Gastrocnemius medialis (tissue), 4 donors: ENCODE measurements at regions not wholly inside any gene's neighbourhood (a gene's known extent, or its start where the extent isn't known, plus 50 kb on each side); places are given as distances from the start of the nearest gene placed in this dataset.

Experiments used
- ATAC-seq, 2 donors: fragments of 150-250 bp; one replicate each; pipeline ENCODE4 v1.9.1; 2016
- DNase-seq, 2 donors: peaks; one replicate each; pipeline ENCODE4 v3.0.0-alpha.2; 2019
- H3K27ac ChIP-seq, 4 donors: fragments of 200-600 bp; sonication (generic); 1 replicate in 1 of 4; 2 replicates in 3 of 4; pipeline ENCODE4 v1.5.1; 2016 to 2018; ENCODE audit warnings: mild to moderate bottlenecking in 2 of 4, moderate library complexity in 1 of 4
- H3K27me3 ChIP-seq, 3 donors: fragments of 200-600 bp; sonication (generic) in 2 of 3; 1 replicate in 1 of 3; 2 replicates in 2 of 3; pipeline versions ENCODE4 v1.5.1 to v1.6.0; 2016 to 2019; ENCODE audit warnings: mild to moderate bottlenecking in 1 of 3, moderate library complexity in 1 of 3
- H3K36me3 ChIP-seq, 2 donors: fragments of 200-600 bp; sonication (generic) in 1 of 2; one replicate each; pipeline ENCODE4 v1.5.1; 2017 to 2018
- H3K4me1 ChIP-seq, 2 donors: fragments of 200-600 bp; sonication (generic) in 1 of 2; one replicate each; pipeline ENCODE4 v1.5.1; 2016 to 2017; ENCODE audit warnings: mild to moderate bottlenecking in 2 of 2
- H3K4me3 ChIP-seq, 4 donors: fragments of 200-600 bp; sonication (generic) in 3 of 4; 1 replicate in 1 of 4; 2 replicates in 3 of 4; pipeline ENCODE4 v1.5.1; 2016 to 2019; ENCODE audit warnings: mild to moderate bottlenecking in 2 of 4
- H3K9me3 ChIP-seq, 3 donors: fragments of 200-600 bp; sonication (generic) in 2 of 3; 1 replicate in 1 of 3; 2 replicates in 2 of 3; pipeline ENCODE4 v1.5.1; 2016 to 2019
- POLR2A ChIP-seq, 2 donors: fragments of 450-650 bp; IDR thresholded peaks; one replicate each; pipeline ENCODE4 v1.6.1; 2017; ENCODE audit warnings: antibody characterized with exemption in 2 of 2, mild to moderate bottlenecking in 2 of 2, moderate library complexity in 2 of 2
- in situ Hi-C, 4 donors: fragments of 200-750 bp; cut with MboI; loops; one replicate each; pipeline versions ENCODE4 v1.15.0 to v1.8.0; 2017; ENCODE audit warnings: low sequenced_read_pairs in 4 of 4
- intact Hi-C: fragments of 100-400 bp; cut with DNase I; formaldehyde crosslinking; loops from one replicate; pipeline ENCODE4 v1.15.1; 2023; ENCODE audit warnings: low total_unique reads
- TF ChIP-seq, protein P1 (sequence below), 5 experiments: fragments of 450-650 bp in 3 of 5; fragments of 200-600 bp in 2 of 5; sonication (generic) in 2 of 5; IDR thresholded peaks in 4 of 5; conservative IDR thresholded peaks in 1 of 5; 1 replicate in 4 of 5; 2 replicates in 1 of 5; pipeline ENCODE4 v1.5.1; 2016 to 2019; ENCODE audit warnings: antibody characterized with exemption in 5 of 5, mild to moderate bottlenecking in 3 of 5, moderate library complexity in 3 of 5

DNA sequence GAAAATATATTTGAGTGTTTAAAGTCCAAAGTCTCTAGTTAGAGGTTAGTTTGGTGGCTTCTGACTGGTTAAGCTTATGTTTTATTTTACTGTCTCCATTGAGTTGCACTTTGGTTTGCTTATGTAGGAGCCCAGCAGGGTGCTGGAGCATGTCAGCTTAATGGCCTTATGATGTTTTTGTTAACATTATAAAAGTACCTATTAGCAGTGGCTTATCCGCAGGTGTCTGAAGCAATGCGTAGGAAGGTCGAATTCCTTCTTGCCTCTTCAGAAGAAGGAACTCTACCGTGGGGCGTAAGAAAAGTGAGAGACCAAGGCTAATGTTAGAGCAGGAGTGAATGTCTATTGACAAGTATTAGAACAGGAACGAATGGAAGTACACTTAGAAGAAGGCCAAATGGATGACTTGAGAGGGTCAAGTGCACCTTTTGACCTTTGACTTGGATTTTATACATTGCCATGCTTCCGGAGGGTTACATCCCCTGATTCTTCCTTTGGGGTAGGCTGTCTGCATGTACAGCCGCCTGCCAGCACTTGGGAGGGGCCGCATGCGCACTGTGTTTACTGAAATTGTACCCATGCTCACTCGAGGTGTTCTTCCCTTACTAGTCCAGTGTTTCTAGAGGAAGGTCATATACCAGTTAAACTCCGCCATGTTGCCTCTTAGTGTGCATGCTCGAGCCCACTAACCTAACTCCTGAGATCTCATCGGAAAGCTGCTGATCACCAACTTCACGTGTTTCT, 793.9 kb upstream of the PCDH9 start:
- Histone ChIP-seq H3K36me3 (no peaks in the 10 kb centered on the region), H3K27me3 (no peaks in the 10 kb centered on the region), H3K27ac (no peak overlapping the region), H3K9me3 (no peaks in the 10 kb centered on the region), H3K4me3 (no peak overlapping the region), H3K4me1 (no peaks in the 10 kb centered on the region)
- in situ Hi-C loops: no loop called here
- ATAC-seq (no peak), DNase-seq (no peak)
- no peak for TF ChIP-seq POLR2A (IDR thresholded peaks at IDR 0.05)
- TF ChIP-seq, protein P1, sequence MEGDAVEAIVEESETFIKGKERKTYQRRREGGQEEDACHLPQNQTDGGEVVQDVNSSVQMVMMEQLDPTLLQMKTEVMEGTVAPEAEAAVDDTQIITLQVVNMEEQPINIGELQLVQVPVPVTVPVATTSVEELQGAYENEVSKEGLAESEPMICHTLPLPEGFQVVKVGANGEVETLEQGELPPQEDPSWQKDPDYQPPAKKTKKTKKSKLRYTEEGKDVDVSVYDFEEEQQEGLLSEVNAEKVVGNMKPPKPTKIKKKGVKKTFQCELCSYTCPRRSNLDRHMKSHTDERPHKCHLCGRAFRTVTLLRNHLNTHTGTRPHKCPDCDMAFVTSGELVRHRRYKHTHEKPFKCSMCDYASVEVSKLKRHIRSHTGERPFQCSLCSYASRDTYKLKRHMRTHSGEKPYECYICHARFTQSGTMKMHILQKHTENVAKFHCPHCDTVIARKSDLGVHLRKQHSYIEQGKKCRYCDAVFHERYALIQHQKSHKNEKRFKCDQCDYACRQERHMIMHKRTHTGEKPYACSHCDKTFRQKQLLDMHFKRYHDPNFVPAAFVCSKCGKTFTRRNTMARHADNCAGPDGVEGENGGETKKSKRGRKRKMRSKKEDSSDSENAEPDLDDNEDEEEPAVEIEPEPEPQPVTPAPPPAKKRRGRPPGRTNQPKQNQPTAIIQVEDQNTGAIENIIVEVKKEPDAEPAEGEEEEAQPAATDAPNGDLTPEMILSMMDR (IDR thresholded peaks at IDR 0.05 in 4 of 5, conservative IDR thresholded peaks at IDR 0.05 in 1 of 5): no peak
- intact Hi-C loops: no loop called here

DNA sequence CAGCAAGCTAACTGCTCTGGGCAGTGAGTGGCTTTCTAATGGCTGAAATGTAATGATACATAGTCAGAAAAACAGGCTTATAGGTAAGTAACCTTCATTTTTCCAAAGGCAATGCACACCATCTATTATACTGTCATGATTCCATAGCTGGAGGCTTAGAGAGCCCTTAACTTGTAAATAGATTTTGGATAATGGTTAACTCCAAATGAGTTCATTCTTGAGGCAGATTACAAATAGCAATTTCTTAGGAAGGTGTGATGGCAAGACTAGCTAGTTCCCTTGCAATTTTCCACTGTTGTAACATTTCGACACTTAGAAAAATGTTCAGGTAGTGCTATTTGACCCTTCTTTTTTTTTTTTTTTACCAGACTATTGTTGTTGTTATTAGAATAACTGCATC, 789.8 kb upstream of the PCDH9 start:
- no peak for TF ChIP-seq POLR2A (IDR thresholded peaks at IDR 0.05)
- TF ChIP-seq, protein P1 (IDR thresholded peaks at IDR 0.05 in 4 of 5, conservative IDR thresholded peaks at IDR 0.05 in 1 of 5): no peak
- ATAC-seq: no peak
- in situ Hi-C loops: no loop called here

DNA sequence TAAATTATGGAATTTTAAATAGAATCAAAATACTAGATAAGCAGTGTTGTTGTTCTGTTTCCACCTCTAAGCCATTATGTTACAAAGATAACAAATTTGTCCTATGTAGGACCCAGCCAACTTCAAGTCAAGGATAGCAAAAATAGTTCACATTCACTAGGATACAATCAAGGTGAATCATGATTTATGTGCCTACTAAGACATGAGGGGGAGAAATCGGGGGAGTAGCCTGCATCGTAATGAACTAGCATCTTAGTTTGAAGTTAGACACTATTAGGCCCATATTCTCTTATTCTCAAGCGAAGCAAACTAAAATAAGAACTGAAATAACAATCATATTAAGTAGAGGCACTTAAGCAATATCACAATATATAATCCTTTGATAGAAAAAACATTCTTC, 779.4 kb upstream of the PCDH9 start:
- ATAC-seq (no peak), DNase-seq (no peak)
- H3K4me1 ChIP-seq: no peaks in the 10 kb centered on the region
- no peaks in the 10 kb centered on the region for H3K36me3 ChIP-seq
- TF ChIP-seq, protein P1 (IDR thresholded peaks at IDR 0.05 in 4 of 5, conservative IDR thresholded peaks at IDR 0.05 in 1 of 5): no peak
- no peak for TF ChIP-seq POLR2A (IDR thresholded peaks at IDR 0.05)
- intact Hi-C loops (no loop called here), in situ Hi-C loops (no loop called here)
- H3K27ac ChIP-seq: no peak overlapping the region
- no peak overlapping the region for H3K4me3 ChIP-seq
- H3K9me3 ChIP-seq: no peaks in the 10 kb centered on the region
- no peaks in the 10 kb centered on the region for H3K27me3 ChIP-seq

More for the DNA sequence above, 789.8 kb upstream of the PCDH9 start:
- Histone ChIP-seq H3K4me3 (no peak overlapping the region), H3K27ac (no peak overlapping the region), H3K4me1 (no peaks in the 10 kb centered on the region), H3K27me3 (no peaks in the 10 kb centered on the region), H3K36me3 (no peaks in the 10 kb centered on the region), H3K9me3 (no peaks in the 10 kb centered on the region)
- no peak for DNase-seq
- intact Hi-C loops: no loop called here

DNA sequence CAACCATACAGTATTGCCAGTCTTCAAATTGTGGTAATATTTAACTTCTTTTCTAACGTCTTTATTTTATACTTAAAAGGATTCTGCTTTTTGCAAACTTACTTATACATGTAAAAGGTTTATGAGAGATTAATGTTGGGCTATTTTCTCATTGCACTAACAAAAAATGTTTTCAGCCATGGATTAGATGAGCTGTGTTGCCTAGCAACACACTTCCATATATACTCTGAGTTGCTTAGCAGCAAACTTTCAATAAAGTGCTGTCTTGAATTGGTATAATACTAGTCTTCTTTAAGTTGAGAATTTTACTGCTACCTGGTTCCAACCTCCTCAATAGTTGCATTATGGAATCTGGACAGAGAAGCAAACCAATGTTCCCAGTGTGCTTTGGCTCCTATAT, 777.4 kb upstream of the PCDH9 start:
- Histone ChIP-seq H3K4me3 (no peak overlapping the region), H3K27me3 (no peaks in the 10 kb centered on the region), H3K4me1 (no peaks in the 10 kb centered on the region), H3K36me3 (no peaks in the 10 kb centered on the region), H3K9me3 (no peaks in the 10 kb centered on the region), H3K27ac (no peak overlapping the region)
- in situ Hi-C loops: no loop called here
- ATAC-seq (no peak), DNase-seq (no peak)
- no peak for TF ChIP-seq POLR2A (IDR thresholded peaks at IDR 0.05)
- TF ChIP-seq, protein P1 (IDR thresholded peaks at IDR 0.05 in 4 of 5, conservative IDR thresholded peaks at IDR 0.05 in 1 of 5): no peak
- intact Hi-C loops: no loop called here

DNA sequence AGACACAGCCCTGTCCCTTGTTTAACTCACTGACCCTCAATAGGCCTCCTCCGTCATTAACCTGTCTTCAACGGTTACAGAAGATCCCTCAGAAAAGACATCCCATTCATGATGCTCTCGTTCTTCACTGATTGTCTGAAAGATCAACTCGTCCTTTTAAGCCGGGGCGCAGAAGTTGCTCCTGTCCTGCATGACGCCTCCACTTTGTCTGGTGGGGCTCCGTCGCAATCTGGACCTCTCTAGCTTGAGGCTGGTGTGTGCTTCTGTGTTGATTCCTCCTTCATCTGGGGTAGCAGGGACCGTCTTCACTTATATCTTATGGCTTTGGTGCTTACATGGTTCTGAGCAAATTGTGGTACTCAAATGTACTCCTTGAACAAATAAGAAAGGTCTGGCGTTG, 766.0 kb upstream of the PCDH9 start:
- Histone ChIP-seq H3K36me3 (no peaks in the 10 kb centered on the region), H3K9me3 (no peaks in the 10 kb centered on the region), H3K27me3 (no peaks in the 10 kb centered on the region), H3K4me3 (no peak overlapping the region), H3K27ac (no peak overlapping the region), H3K4me1 (no peaks in the 10 kb centered on the region)
- ATAC-seq (no peak), DNase-seq (no peak)
- TF ChIP-seq, protein P1 (IDR thresholded peaks at IDR 0.05 in 4 of 5, conservative IDR thresholded peaks at IDR 0.05 in 1 of 5): no peak
- TF ChIP-seq POLR2A (IDR thresholded peaks at IDR 0.05): no peak
- in situ Hi-C loops: no loop called here
- intact Hi-C loops: no loop called here
